IPS-20b (cell line): ENCODE measurements at regions not wholly inside any gene's neighbourhood (a gene's known extent, or its start where the extent isn't known, plus 50 kb on each side); places are given as distances from the start of the nearest gene placed in this dataset.

ENCODE experiments used
- H3K27ac ChIP-seq: one replicate; pipeline ENCODE4 v1.5.1; 2013; ENCODE audit warnings: low read length
- H3K27me3 ChIP-seq: 2 replicates; pipeline ENCODE4 v1.6.1; 2013; ENCODE audit warnings: mild to moderate bottlenecking, low read length, inconsistent platforms; ENCODE audit not compliant: insufficient read depth
- H3K36me3 ChIP-seq: 2 replicates; pipeline ENCODE4 v1.6.1; 2013; ENCODE audit warnings: low read depth, mild to moderate bottlenecking, inconsistent platforms, low read length, moderate library complexity; ENCODE audit not compliant: insufficient read depth
- H3K4me1 ChIP-seq: 2 replicates; pipeline ENCODE4 v1.6.1; 2013; ENCODE audit warnings: mild to moderate bottlenecking, control low read depth, inconsistent platforms, low read length, moderate library complexity; ENCODE audit not compliant: insufficient read depth
- H3K4me3 ChIP-seq: 2 replicates; pipeline ENCODE4 v1.5.1; 2013; ENCODE audit warnings: mild to moderate bottlenecking, low read length, inconsistent platforms
- H3K9ac ChIP-seq: 2 replicates; pipeline ENCODE4 v1.6.1; 2013; ENCODE audit warnings: low read depth, mild to moderate bottlenecking, inconsistent platforms, low read length, moderate library complexity
- H3K9me3 ChIP-seq: 2 replicates; pipeline ENCODE4 v1.6.1; 2013; ENCODE audit warnings: mild to moderate bottlenecking, low read depth, low read length, inconsistent platforms; ENCODE audit not compliant: insufficient read depth

- Histone ChIP-seq H3K9me3 (no peaks in the 10 kb centered on the region), H3K36me3 (no peaks in the 10 kb centered on the region), H3K27ac (no peak overlapping the region), H3K9ac (no peak overlapping the region), H3K4me3 (no peak overlapping the region), H3K27me3 (no peaks in the 10 kb centered on the region), H3K4me1 (no peaks in the 10 kb centered on the region)
Observed at GRCh38 chr6:67224989-67225388, 1410.1 kb upstream of the ADGRB3 start.

- no peak overlapping the region for H3K9ac ChIP-seq
- no peaks in the 10 kb centered on the region for H3K27me3 ChIP-seq
- H3K36me3 ChIP-seq, result no peaks in the 10 kb centered on the region
- no peaks in the 10 kb centered on the region for H3K4me1 ChIP-seq
- no peak overlapping the region for H3K27ac ChIP-seq
- no peak overlapping the region for H3K4me3 ChIP-seq
- H3K9me3 ChIP-seq, result no peaks in the 10 kb centered on the region
Observed at GRCh38 chr6:67221226-67221625, 1413.9 kb upstream of the ADGRB3 start.

GRCh38 chr6:67219346-67219745 lies 1415.7 kb upstream of the ADGRB3 start:
- no peak overlapping the region for H3K9ac ChIP-seq
- no peaks in the 10 kb centered on the region for H3K36me3 ChIP-seq
- H3K9me3 ChIP-seq, result no peaks in the 10 kb centered on the region
- no peak overlapping the region for H3K4me3 ChIP-seq
- H3K4me1 ChIP-seq, result no peaks in the 10 kb centered on the region
- no peaks in the 10 kb centered on the region for H3K27me3 ChIP-seq
- H3K27ac ChIP-seq, result no peak overlapping the region

GRCh38 chr6:67212584-67212983 lies 1422.5 kb upstream of the ADGRB3 start:
- no peak overlapping the region for H3K27ac ChIP-seq
- no peaks in the 10 kb centered on the region for H3K36me3 ChIP-seq
- no peak overlapping the region for H3K9ac ChIP-seq
- no peaks in the 10 kb centered on the region for H3K27me3 ChIP-seq
- H3K4me1 ChIP-seq, result no peaks in the 10 kb centered on the region
- no peaks in the 10 kb centered on the region for H3K9me3 ChIP-seq
- H3K4me3 ChIP-seq, result no peak overlapping the region

GRCh38 chr6:67210450-67210849 lies 1424.6 kb upstream of the ADGRB3 start:
- Histone ChIP-seq H3K36me3 (no peaks in the 10 kb centered on the region), H3K4me3 (no peak overlapping the region), H3K9ac (no peak overlapping the region), H3K27ac (no peak overlapping the region), H3K4me1 (no peaks in the 10 kb centered on the region), H3K27me3 (no peaks in the 10 kb centered on the region), H3K9me3 (no peaks in the 10 kb centered on the region)

- H3K27me3 ChIP-seq, result no peaks in the 10 kb centered on the region
- no peak overlapping the region for H3K27ac ChIP-seq
- no peak overlapping the region for H3K4me3 ChIP-seq
- H3K36me3 ChIP-seq, result no peaks in the 10 kb centered on the region
- H3K9ac ChIP-seq, result no peak overlapping the region
- no peaks in the 10 kb centered on the region for H3K4me1 ChIP-seq
- H3K9me3 ChIP-seq, result no peaks in the 10 kb centered on the region
Observed at GRCh38 chr6:67201563-67201962, 1433.5 kb upstream of the ADGRB3 start.

- Histone ChIP-seq H3K36me3 (no peaks in the 10 kb centered on the region), H3K4me3 (no peak overlapping the region), H3K27me3 (no peaks in the 10 kb centered on the region), H3K27ac (no peak overlapping the region), H3K9ac (no peak overlapping the region), H3K9me3 (no peaks in the 10 kb centered on the region), H3K4me1 (no peaks in the 10 kb centered on the region)
Observed at GRCh38 chr6:67200626-67201403, 1434.3 kb upstream of the ADGRB3 start.

- no peak overlapping the region for H3K4me3 ChIP-seq
- no peaks in the 10 kb centered on the region for H3K36me3 ChIP-seq
- no peaks in the 10 kb centered on the region for H3K4me1 ChIP-seq
- no peak overlapping the region for H3K27ac ChIP-seq
- H3K27me3 ChIP-seq, result no peaks in the 10 kb centered on the region
- no peak overlapping the region for H3K9ac ChIP-seq
- H3K9me3 ChIP-seq, result no peaks in the 10 kb centered on the region
Observed at GRCh38 chr6:67199425-67199824, 1435.7 kb upstream of the ADGRB3 start.

GRCh38 chr6:67190733-67191132 lies 1444.3 kb upstream of the ADGRB3 start:
- Histone ChIP-seq H3K9ac (no peak overlapping the region), H3K27me3 (no peaks in the 10 kb centered on the region), H3K4me3 (no peak overlapping the region)

GRCh38 chr6:67184405-67184804 lies 1450.7 kb upstream of the ADGRB3 start:
- Histone ChIP-seq H3K4me1 (no peaks in the 10 kb centered on the region), H3K27ac (no peak overlapping the region), H3K9me3 (no peaks in the 10 kb centered on the region), H3K4me3 (no peak overlapping the region), H3K36me3 (no peaks in the 10 kb centered on the region), H3K27me3 (no peaks in the 10 kb centered on the region), H3K9ac (no peak overlapping the region)

More at GRCh38 chr6:67190733-67191132, 1444.3 kb upstream of the ADGRB3 start:
- Histone ChIP-seq H3K4me1 (no peaks in the 10 kb centered on the region), H3K27ac (no peak overlapping the region), H3K36me3 (no peaks in the 10 kb centered on the region), H3K9me3 (no peaks in the 10 kb centered on the region)

GRCh38 chr6:67175101-67175500 lies 1460.0 kb upstream of the ADGRB3 start:
- Histone ChIP-seq H3K27ac (no peak overlapping the region), H3K4me1 (no peaks in the 10 kb centered on the region), H3K9ac (no peak overlapping the region), H3K36me3 (no peaks in the 10 kb centered on the region), H3K27me3 (no peaks in the 10 kb centered on the region), H3K4me3 (no peak overlapping the region), H3K9me3 (no peaks in the 10 kb centered on the region)

- Histone ChIP-seq H3K9ac (no peak overlapping the region), H3K4me1 (no peaks in the 10 kb centered on the region)
Observed at GRCh38 chr6:67165606-67166005, 1458.6 kb upstream of the EYS start.

More at GRCh38 chr6:67165606-67166005, 1458.6 kb upstream of the EYS start:
- no peak overlapping the region for H3K4me3 ChIP-seq
- peaks cover 15% of the 10 kb centered on the region for H3K9me3 ChIP-seq
- H3K36me3 ChIP-seq, result no peaks in the 10 kb centered on the region
- no peaks in the 10 kb centered on the region for H3K27me3 ChIP-seq
- no peak overlapping the region for H3K27ac ChIP-seq
